ENCODE measurements at regions not wholly inside any gene's neighbourhood (a gene's known extent, or its start where the extent isn't known, plus 50 kb on each side); places are given as distances from the start of the nearest gene placed in this dataset.

DNA sequence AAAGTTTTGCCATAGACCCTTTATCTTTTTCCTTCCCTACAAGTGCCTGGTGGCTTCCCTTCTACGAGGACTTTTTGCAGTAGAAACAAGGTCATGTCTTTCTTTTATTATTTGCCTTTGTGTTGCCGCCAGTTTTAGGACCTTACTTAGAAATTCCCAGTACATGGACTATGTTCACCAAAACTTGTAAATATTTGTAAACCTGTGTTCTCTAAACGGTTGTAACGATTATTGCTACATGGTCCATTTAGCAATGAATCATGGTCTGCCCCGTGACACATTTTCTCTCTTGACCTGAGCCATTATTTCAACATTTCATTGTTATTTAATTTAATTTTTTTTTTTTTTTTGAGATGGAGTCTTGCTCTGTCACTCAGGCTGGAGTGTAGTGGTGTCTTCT is 110.7 kb downstream of the MFAP3L start:
- ChIA-PET CTCF (no interaction called here), POLR2A (no interaction called here)
- ATAC-seq (no peak), DNase-seq (ENCODE audit: low read depth, low spot score) (no peak)
- H3K4me3 ChIP-seq (ENCODE audit: low read depth in 2 of 2, low read length in 2 of 2) = no peak overlapping the region
- no peaks in the 10 kb centered on the region for H3K4me1 ChIP-seq (ENCODE audit: control insufficient read depth, insufficient read depth, low read length)
- TF ChIP-seq TCF7L2 (IDR thresholded peaks at IDR 0.05; ENCODE audit: low read depth, low read length) = no peak
- TF ChIP-seq POLR2AphosphoS5 (IDR thresholded peaks at IDR 0.05; ENCODE audit: low read depth, low read length) = no peak
- TF ChIP-seq, protein P1, sequence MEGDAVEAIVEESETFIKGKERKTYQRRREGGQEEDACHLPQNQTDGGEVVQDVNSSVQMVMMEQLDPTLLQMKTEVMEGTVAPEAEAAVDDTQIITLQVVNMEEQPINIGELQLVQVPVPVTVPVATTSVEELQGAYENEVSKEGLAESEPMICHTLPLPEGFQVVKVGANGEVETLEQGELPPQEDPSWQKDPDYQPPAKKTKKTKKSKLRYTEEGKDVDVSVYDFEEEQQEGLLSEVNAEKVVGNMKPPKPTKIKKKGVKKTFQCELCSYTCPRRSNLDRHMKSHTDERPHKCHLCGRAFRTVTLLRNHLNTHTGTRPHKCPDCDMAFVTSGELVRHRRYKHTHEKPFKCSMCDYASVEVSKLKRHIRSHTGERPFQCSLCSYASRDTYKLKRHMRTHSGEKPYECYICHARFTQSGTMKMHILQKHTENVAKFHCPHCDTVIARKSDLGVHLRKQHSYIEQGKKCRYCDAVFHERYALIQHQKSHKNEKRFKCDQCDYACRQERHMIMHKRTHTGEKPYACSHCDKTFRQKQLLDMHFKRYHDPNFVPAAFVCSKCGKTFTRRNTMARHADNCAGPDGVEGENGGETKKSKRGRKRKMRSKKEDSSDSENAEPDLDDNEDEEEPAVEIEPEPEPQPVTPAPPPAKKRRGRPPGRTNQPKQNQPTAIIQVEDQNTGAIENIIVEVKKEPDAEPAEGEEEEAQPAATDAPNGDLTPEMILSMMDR (IDR thresholded peaks at IDR 0.05) = no peak
- TF ChIP-seq SIN3A (IDR thresholded peaks at IDR 0.05; ENCODE audit: borderline replicate concordance, insufficient read depth, low read depth, low read length) = no peak
- TF ChIP-seq, protein P2, sequence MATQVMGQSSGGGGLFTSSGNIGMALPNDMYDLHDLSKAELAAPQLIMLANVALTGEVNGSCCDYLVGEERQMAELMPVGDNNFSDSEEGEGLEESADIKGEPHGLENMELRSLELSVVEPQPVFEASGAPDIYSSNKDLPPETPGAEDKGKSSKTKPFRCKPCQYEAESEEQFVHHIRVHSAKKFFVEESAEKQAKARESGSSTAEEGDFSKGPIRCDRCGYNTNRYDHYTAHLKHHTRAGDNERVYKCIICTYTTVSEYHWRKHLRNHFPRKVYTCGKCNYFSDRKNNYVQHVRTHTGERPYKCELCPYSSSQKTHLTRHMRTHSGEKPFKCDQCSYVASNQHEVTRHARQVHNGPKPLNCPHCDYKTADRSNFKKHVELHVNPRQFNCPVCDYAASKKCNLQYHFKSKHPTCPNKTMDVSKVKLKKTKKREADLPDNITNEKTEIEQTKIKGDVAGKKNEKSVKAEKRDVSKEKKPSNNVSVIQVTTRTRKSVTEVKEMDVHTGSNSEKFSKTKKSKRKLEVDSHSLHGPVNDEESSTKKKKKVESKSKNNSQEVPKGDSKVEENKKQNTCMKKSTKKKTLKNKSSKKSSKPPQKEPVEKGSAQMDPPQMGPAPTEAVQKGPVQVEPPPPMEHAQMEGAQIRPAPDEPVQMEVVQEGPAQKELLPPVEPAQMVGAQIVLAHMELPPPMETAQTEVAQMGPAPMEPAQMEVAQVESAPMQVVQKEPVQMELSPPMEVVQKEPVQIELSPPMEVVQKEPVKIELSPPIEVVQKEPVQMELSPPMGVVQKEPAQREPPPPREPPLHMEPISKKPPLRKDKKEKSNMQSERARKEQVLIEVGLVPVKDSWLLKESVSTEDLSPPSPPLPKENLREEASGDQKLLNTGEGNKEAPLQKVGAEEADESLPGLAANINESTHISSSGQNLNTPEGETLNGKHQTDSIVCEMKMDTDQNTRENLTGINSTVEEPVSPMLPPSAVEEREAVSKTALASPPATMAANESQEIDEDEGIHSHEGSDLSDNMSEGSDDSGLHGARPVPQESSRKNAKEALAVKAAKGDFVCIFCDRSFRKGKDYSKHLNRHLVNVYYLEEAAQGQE (IDR thresholded peaks at IDR 0.05; ENCODE audit: insufficient read depth in 1 of 2, low read depth in 2 of 2, low read length in 1 of 2) = no peak
- no peaks in the 10 kb centered on the region for H3K27me3 ChIP-seq (ENCODE audit: control insufficient read depth, insufficient read depth, low read length)
- BruUV-seq (replicated peaks) = no TSS peak
- intact Hi-C loops (cut with micrococcal nuclease; ENCODE audit: unreplicated experiment) (no loop called here), in situ Hi-C loops (cut with HindIII; ENCODE audit: low pct_unique_long_range_greater_than_20kb, low sequenced_read_pairs) (no loop called here)
- H3K36me3 ChIP-seq (ENCODE audit: control insufficient read depth, insufficient read depth, low read length) = no peaks in the 10 kb centered on the region
- H3K9me3 ChIP-seq (ENCODE audit: control insufficient read depth, insufficient read depth, low read depth, low read length) = no peaks in the 10 kb centered on the region
- no peak overlapping the region for H3K27ac ChIP-seq (ENCODE audit: low read length)

DNA sequence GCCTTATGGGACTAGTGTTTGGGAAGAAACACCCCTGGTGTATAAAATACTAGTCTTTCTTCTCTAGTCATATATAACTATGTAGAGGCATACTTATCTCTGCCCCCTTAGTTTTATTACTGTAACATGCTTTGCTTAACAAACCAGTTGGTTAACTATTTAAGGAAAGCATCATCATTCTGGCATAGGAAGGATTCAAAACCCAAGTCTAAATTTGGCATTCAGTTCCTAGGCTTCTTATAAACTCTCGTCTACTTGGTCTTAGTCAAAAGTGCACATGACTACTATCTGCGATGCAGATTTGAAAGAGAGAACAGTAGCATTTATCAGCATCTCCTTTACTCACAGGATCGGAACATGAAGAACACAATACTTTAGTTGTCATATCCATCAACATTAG is 111.3 kb downstream of the MFAP3L start:
- H3K9me3 ChIP-seq (ENCODE audit: control insufficient read depth, insufficient read depth, low read depth, low read length) = no peaks in the 10 kb centered on the region
- POLR2A ChIA-PET = no interaction called here

More for the DNA sequence above, 111.3 kb downstream of the MFAP3L start:
- CTCF ChIA-PET = no interaction called here
- in situ Hi-C loops (cut with HindIII; ENCODE audit: low pct_unique_long_range_greater_than_20kb, low sequenced_read_pairs) = no loop called here
- no peak for ATAC-seq
- no peaks in the 10 kb centered on the region for H3K4me1 ChIP-seq (ENCODE audit: control insufficient read depth, insufficient read depth, low read length)
- no peaks in the 10 kb centered on the region for H3K27me3 ChIP-seq (ENCODE audit: control insufficient read depth, insufficient read depth, low read length)
- no TSS peak for BruUV-seq (replicated peaks)
- TF ChIP-seq, protein P2 (IDR thresholded peaks at IDR 0.05; ENCODE audit: insufficient read depth in 1 of 2, low read depth in 2 of 2, low read length in 1 of 2) = no peak
- TF ChIP-seq POLR2AphosphoS5 (IDR thresholded peaks at IDR 0.05; ENCODE audit: low read depth, low read length) (no peak), SIN3A (IDR thresholded peaks at IDR 0.05; ENCODE audit: borderline replicate concordance, insufficient read depth, low read depth, low read length) (no peak), TCF7L2 (IDR thresholded peaks at IDR 0.05; ENCODE audit: low read depth, low read length) (no peak)
- TF ChIP-seq, protein P1 (IDR thresholded peaks at IDR 0.05) = no peak
- H3K27ac ChIP-seq (ENCODE audit: low read length) = no peak overlapping the region
- intact Hi-C loops (cut with micrococcal nuclease; ENCODE audit: unreplicated experiment) = no loop called here
- no peak for DNase-seq (ENCODE audit: low read depth, low spot score)
- no peaks in the 10 kb centered on the region for H3K36me3 ChIP-seq (ENCODE audit: control insufficient read depth, insufficient read depth, low read length)
- H3K4me3 ChIP-seq (ENCODE audit: low read depth in 2 of 2, low read length in 2 of 2) = no peak overlapping the region

Measured in Panc1 (cell line).